Spleen (tissue), 7 donors: ENCODE measurements at regions not wholly inside any gene's neighbourhood (a gene's known extent, or its start where the extent isn't known, plus 50 kb on each side); places are given as distances from the start of the nearest gene placed in this dataset.
"Not testable (repeated sequence)": the region's sequence is repeated elsewhere in the genome, so short reads cannot be mapped to it uniquely, and the experiment has no call there.

Experiments
- POLR2A ChIP-seq, 3 donors: fragments of 450-650 bp; IDR thresholded peaks; one replicate each; pipeline ENCODE4 v1.5.1; 2017; ENCODE audit warnings: antibody characterized with exemption in 3 of 3, mild to moderate bottlenecking in 1 of 3
- POLR2AphosphoS5 ChIP-seq, 3 donors: sonication (generic); formaldehyde crosslinking; IDR thresholded peaks; one replicate each; pipeline ENCODE4 v1.5.1; 2017; ENCODE audit warnings: antibody characterized with exemption in 3 of 3
- TF ChIP-seq, protein P1 (sequence below), 11 experiments: fragments of 200-600 bp in 7 of 11; fragments of 450-650 bp in 4 of 11; sonication (generic) in 4 of 11; IDR thresholded peaks in 8 of 11; conservative IDR thresholded peaks in 3 of 11; 1 replicate in 7 of 11; 2 replicates in 4 of 11; pipeline versions ENCODE4 v1.4.0 to v1.8.0; 2016 to 2021; ENCODE audit warnings: antibody characterized with exemption in 11 of 11, inconsistent platforms in 4 of 11, mild to moderate bottlenecking in 1 of 11
- donor health status: DM: no; HTN: no; CAD: no; lungs with moderate emphysema.
- donor health status: DM: no; HTN: no; CAD: no.
- donor health status: DM: no; HTN: no; CAD: no.

DNA sequence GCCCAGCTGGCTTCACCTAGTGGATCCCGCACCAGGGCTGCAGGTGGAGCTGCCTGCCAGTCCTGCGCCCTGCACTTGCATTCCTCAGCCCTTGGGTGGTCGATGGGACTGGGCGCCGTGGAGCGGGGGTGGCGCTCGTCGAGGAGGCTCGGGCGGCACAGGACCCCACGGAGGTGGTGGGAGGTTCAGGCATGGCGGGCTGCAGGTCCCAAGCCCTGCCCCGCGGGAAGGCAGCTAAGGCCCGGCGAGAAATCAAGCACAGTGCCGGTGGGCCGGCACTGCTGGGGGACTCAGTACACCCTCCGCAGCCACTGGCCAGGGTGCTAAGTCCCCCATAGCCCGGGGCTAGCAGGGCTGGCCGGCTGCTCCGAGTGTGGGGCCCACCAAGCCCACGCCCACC lies 167.2 kb upstream of the NDUFV2 start:
- TF ChIP-seq POLR2A, POLR2AphosphoS5 (IDR thresholded peaks at IDR 0.05): not testable (repeated sequence)
- TF ChIP-seq, protein P1, sequence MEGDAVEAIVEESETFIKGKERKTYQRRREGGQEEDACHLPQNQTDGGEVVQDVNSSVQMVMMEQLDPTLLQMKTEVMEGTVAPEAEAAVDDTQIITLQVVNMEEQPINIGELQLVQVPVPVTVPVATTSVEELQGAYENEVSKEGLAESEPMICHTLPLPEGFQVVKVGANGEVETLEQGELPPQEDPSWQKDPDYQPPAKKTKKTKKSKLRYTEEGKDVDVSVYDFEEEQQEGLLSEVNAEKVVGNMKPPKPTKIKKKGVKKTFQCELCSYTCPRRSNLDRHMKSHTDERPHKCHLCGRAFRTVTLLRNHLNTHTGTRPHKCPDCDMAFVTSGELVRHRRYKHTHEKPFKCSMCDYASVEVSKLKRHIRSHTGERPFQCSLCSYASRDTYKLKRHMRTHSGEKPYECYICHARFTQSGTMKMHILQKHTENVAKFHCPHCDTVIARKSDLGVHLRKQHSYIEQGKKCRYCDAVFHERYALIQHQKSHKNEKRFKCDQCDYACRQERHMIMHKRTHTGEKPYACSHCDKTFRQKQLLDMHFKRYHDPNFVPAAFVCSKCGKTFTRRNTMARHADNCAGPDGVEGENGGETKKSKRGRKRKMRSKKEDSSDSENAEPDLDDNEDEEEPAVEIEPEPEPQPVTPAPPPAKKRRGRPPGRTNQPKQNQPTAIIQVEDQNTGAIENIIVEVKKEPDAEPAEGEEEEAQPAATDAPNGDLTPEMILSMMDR (IDR thresholded peaks at IDR 0.05 in 8 of 11, conservative IDR thresholded peaks at IDR 0.05 in 3 of 11): not testable (repeated sequence)
